Memory B cell (primary cell): ENCODE measurements at regions not wholly inside any gene's neighbourhood (a gene's known extent, or its start where the extent isn't known, plus 50 kb on each side); places are given as distances from the start of the nearest gene placed in this dataset.

Experiments used
- ATAC-seq: fragments of 150-1000 bp; cut with Tn5 transposase; 2 replicates; pipeline ENCODE4 v1.10.0; 2021; ENCODE audit warnings: low read depth, mild to moderate bottlenecking, moderate library complexity
- DNase-seq, 2 donors: peaks; one replicate each; pipeline ENCODE4 v3.0.0; 2022; ENCODE audit warnings: low spot score in 2 of 2
- H3K27ac Mint-ChIP-seq: one replicate; pipeline ENCODE4 v1.8.0; 2022; ENCODE audit warnings: mild to moderate bottlenecking, moderate library complexity, mixed read lengths
- H3K27me3 Mint-ChIP-seq: one replicate; pipeline ENCODE4 v1.8.0; 2022; ENCODE audit warnings: mixed read lengths
- H3K36me3 Mint-ChIP-seq: one replicate; pipeline ENCODE4 v1.8.0; 2022; ENCODE audit warnings: mild to moderate bottlenecking, mixed read lengths
- H3K4me1 Mint-ChIP-seq: one replicate; pipeline ENCODE4 v1.8.0; 2022; ENCODE audit warnings: mixed read lengths
- H3K4me3 Mint-ChIP-seq: one replicate; pipeline ENCODE4 v1.8.0; 2022; ENCODE audit warnings: mild to moderate bottlenecking, moderate library complexity, mixed read lengths
- H3K9me3 Mint-ChIP-seq: one replicate; pipeline ENCODE4 v1.8.0; 2022; ENCODE audit warnings: mixed read lengths

GRCh38 chr5:68423154-68423811 lies 207.7 kb downstream of the PIK3R1 start:
- ATAC-seq (no peak), DNase-seq (no peak)
- Mint-ChIP-seq H3K9me3 (no peaks in the 10 kb centered on the region), H3K4me3 (no peak overlapping the region), H3K27ac (no peak overlapping the region), H3K36me3 (no peaks in the 10 kb centered on the region), H3K27me3 (no peaks in the 10 kb centered on the region), H3K4me1 (peaks cover 4% of the 10 kb centered on the region)

- no peak for DNase-seq
- Mint-ChIP-seq H3K27ac (peak overlapping the region; percentile 67), H3K9me3 (no peaks in the 10 kb centered on the region), H3K36me3 (no peaks in the 10 kb centered on the region), H3K4me3 (no peak overlapping the region), H3K4me1 (peaks cover 4% of the 10 kb centered on the region), H3K27me3 (no peaks in the 10 kb centered on the region)
- ATAC-seq = no peak
These were observed 209.4 kb downstream of the PIK3R1 start for GRCh38 chr5:68424799-68425537.

GRCh38 chr5:68426586-68426985 lies 211.0 kb downstream of the PIK3R1 start:
- Mint-ChIP-seq H3K27ac (no peak overlapping the region), H3K36me3 (no peaks in the 10 kb centered on the region), H3K4me1 (peaks cover 4% of the 10 kb centered on the region), H3K27me3 (no peaks in the 10 kb centered on the region), H3K4me3 (no peak overlapping the region), H3K9me3 (no peaks in the 10 kb centered on the region)
- DNase-seq = no peak
- no peak for ATAC-seq

- ATAC-seq = no peak
- Mint-ChIP-seq H3K27ac (no peak overlapping the region), H3K4me3 (no peak overlapping the region), H3K4me1 (peaks cover 4% of the 10 kb centered on the region), H3K9me3 (no peaks in the 10 kb centered on the region), H3K27me3 (no peaks in the 10 kb centered on the region), H3K36me3 (no peaks in the 10 kb centered on the region)
- DNase-seq = no peak
These were observed 212.8 kb downstream of the PIK3R1 start for GRCh38 chr5:68428231-68428811.

GRCh38 chr5:68429510-68429909 lies 214.0 kb downstream of the PIK3R1 start:
- no peaks in the 10 kb centered on the region for H3K9me3 Mint-ChIP-seq
- no peaks in the 10 kb centered on the region for H3K27me3 Mint-ChIP-seq
- no peak for ATAC-seq
- no peak overlapping the region for H3K4me3 Mint-ChIP-seq
- H3K4me1 Mint-ChIP-seq = peaks cover 14% of the 10 kb centered on the region
- no peak overlapping the region for H3K27ac Mint-ChIP-seq
- no peaks in the 10 kb centered on the region for H3K36me3 Mint-ChIP-seq
- no peak for DNase-seq

- Mint-ChIP-seq H3K27ac (no peak overlapping the region), H3K4me3 (no peak overlapping the region), H3K36me3 (no peaks in the 10 kb centered on the region), H3K27me3 (no peaks in the 10 kb centered on the region), H3K9me3 (no peaks in the 10 kb centered on the region), H3K4me1 (peaks cover 17% of the 10 kb centered on the region)
- ATAC-seq (no peak), DNase-seq (no peak)
These were observed 214.7 kb downstream of the PIK3R1 start for GRCh38 chr5:68430279-68430678.

GRCh38 chr5:68431186-68431585 lies 215.6 kb downstream of the PIK3R1 start:
- no peak for ATAC-seq
- H3K36me3 Mint-ChIP-seq = no peaks in the 10 kb centered on the region
- H3K4me3 Mint-ChIP-seq = no peak overlapping the region
- no peaks in the 10 kb centered on the region for H3K27me3 Mint-ChIP-seq
- H3K9me3 Mint-ChIP-seq = no peaks in the 10 kb centered on the region
- H3K4me1 Mint-ChIP-seq = peaks cover 22% of the 10 kb centered on the region
- no peak overlapping the region for H3K27ac Mint-ChIP-seq
- no peak for DNase-seq

GRCh38 chr5:68431601-68432337 lies 216.2 kb downstream of the PIK3R1 start:
- ATAC-seq (no peak), DNase-seq (no peak)
- no peaks in the 10 kb centered on the region for H3K36me3 Mint-ChIP-seq
- H3K27ac Mint-ChIP-seq = no peak overlapping the region
- H3K4me3 Mint-ChIP-seq = no peak overlapping the region
- no peaks in the 10 kb centered on the region for H3K9me3 Mint-ChIP-seq
- no peaks in the 10 kb centered on the region for H3K27me3 Mint-ChIP-seq
- H3K4me1 Mint-ChIP-seq = peaks cover 22% of the 10 kb centered on the region

GRCh38 chr5:68432682-68433081 lies 217.1 kb downstream of the PIK3R1 start:
- Mint-ChIP-seq H3K27ac (no peak overlapping the region), H3K4me3 (no peak overlapping the region), H3K36me3 (no peaks in the 10 kb centered on the region), H3K27me3 (no peaks in the 10 kb centered on the region), H3K4me1 (peaks cover 22% of the 10 kb centered on the region), H3K9me3 (no peaks in the 10 kb centered on the region)
- DNase-seq = no peak
- ATAC-seq = no peak

- no peaks in the 10 kb centered on the region for H3K36me3 Mint-ChIP-seq
- peak overlapping the region; percentile 79 for H3K4me3 Mint-ChIP-seq
- peaks cover 22% of the 10 kb centered on the region for H3K4me1 Mint-ChIP-seq
- H3K9me3 Mint-ChIP-seq = no peaks in the 10 kb centered on the region
- DNase-seq (no peak), ATAC-seq (no peak)
- H3K27me3 Mint-ChIP-seq = no peaks in the 10 kb centered on the region
- H3K27ac Mint-ChIP-seq = peak overlapping the region; percentile 58
These were observed 218.0 kb downstream of the PIK3R1 start for GRCh38 chr5:68433526-68433922.

GRCh38 chr5:68433923-68434879 lies 218.6 kb downstream of the PIK3R1 start:
- H3K27me3 Mint-ChIP-seq = no peaks in the 10 kb centered on the region
- H3K9me3 Mint-ChIP-seq = no peaks in the 10 kb centered on the region
- H3K4me1 Mint-ChIP-seq = peaks cover 22% of the 10 kb centered on the region
- H3K27ac Mint-ChIP-seq = peak overlapping the region; percentile 58
- no peaks in the 10 kb centered on the region for H3K36me3 Mint-ChIP-seq
- H3K4me3 Mint-ChIP-seq = peak overlapping the region; percentile 79
- ATAC-seq (peak; percentile 88), DNase-seq (peak; percentile 47 to 48)

GRCh38 chr5:68435611-68436010 lies 220.1 kb downstream of the PIK3R1 start:
- H3K27ac Mint-ChIP-seq = peak overlapping the region; percentile 58
- H3K4me1 Mint-ChIP-seq = peaks cover 22% of the 10 kb centered on the region
- no peaks in the 10 kb centered on the region for H3K9me3 Mint-ChIP-seq
- DNase-seq = peak; percentile 13 to 26
- peak overlapping the region; percentile 21 for H3K4me3 Mint-ChIP-seq
- H3K36me3 Mint-ChIP-seq = no peaks in the 10 kb centered on the region
- ATAC-seq = peak; percentile 72
- peaks cover 2% of the 10 kb centered on the region for H3K27me3 Mint-ChIP-seq
